Breast epithelium (tissue), 3 donors: ENCODE measurements at regions not wholly inside any gene's neighbourhood (a gene's known extent, or its start where the extent isn't known, plus 50 kb on each side); places are given as distances from the start of the nearest gene placed in this dataset.

Source experiments
- POLR2AphosphoS5 ChIP-seq, 3 donors: sonication (generic); formaldehyde crosslinking; IDR thresholded peaks; one replicate each; pipeline ENCODE4 v1.6.1; 2017; ENCODE audit warnings: antibody characterized with exemption in 3 of 3
- TF ChIP-seq, protein P1 (sequence below), 3 donors: fragments of 450-650 bp; IDR thresholded peaks; one replicate each; pipeline ENCODE4 v1.5.1; 2016 to 2017; ENCODE audit warnings: antibody characterized with exemption in 3 of 3, mild to moderate bottlenecking in 3 of 3, moderate library complexity in 3 of 3

- TF ChIP-seq, protein P1, sequence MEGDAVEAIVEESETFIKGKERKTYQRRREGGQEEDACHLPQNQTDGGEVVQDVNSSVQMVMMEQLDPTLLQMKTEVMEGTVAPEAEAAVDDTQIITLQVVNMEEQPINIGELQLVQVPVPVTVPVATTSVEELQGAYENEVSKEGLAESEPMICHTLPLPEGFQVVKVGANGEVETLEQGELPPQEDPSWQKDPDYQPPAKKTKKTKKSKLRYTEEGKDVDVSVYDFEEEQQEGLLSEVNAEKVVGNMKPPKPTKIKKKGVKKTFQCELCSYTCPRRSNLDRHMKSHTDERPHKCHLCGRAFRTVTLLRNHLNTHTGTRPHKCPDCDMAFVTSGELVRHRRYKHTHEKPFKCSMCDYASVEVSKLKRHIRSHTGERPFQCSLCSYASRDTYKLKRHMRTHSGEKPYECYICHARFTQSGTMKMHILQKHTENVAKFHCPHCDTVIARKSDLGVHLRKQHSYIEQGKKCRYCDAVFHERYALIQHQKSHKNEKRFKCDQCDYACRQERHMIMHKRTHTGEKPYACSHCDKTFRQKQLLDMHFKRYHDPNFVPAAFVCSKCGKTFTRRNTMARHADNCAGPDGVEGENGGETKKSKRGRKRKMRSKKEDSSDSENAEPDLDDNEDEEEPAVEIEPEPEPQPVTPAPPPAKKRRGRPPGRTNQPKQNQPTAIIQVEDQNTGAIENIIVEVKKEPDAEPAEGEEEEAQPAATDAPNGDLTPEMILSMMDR (IDR thresholded peaks at IDR 0.05): no peak
- TF ChIP-seq POLR2AphosphoS5 (IDR thresholded peaks at IDR 0.05): no peak
Observed at GRCh38 chr11:133618544-133618943, 86.2 kb upstream of the OPCML start.
